ENCODE measurements at regions not wholly inside any gene's neighbourhood (a gene's known extent, or its start where the extent isn't known, plus 50 kb on each side); places are given as distances from the start of the nearest gene placed in this dataset.

- Histone ChIP-seq H3K4me1 (no peaks in the 10 kb centered on the region), H3K36me3 (no peaks in the 10 kb centered on the region), H3K27ac (peak overlapping the region; percentile 43 to 85), H3K4me3 (no peak overlapping the region), H3K27me3 (no peaks in the 10 kb centered on the region), H3K9me3 (peaks cover 0 to 4% of the 10 kb centered on the region in 2 donors)
- intact Hi-C loops (cut with DNase I; ENCODE audit: low total_unique reads): no loop called here
- DNase-seq (ENCODE audit: low spot score in 2 of 2): no peak
- TF ChIP-seq, protein P1, sequence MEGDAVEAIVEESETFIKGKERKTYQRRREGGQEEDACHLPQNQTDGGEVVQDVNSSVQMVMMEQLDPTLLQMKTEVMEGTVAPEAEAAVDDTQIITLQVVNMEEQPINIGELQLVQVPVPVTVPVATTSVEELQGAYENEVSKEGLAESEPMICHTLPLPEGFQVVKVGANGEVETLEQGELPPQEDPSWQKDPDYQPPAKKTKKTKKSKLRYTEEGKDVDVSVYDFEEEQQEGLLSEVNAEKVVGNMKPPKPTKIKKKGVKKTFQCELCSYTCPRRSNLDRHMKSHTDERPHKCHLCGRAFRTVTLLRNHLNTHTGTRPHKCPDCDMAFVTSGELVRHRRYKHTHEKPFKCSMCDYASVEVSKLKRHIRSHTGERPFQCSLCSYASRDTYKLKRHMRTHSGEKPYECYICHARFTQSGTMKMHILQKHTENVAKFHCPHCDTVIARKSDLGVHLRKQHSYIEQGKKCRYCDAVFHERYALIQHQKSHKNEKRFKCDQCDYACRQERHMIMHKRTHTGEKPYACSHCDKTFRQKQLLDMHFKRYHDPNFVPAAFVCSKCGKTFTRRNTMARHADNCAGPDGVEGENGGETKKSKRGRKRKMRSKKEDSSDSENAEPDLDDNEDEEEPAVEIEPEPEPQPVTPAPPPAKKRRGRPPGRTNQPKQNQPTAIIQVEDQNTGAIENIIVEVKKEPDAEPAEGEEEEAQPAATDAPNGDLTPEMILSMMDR (IDR thresholded peaks at IDR 0.05): no peak
- TF ChIP-seq POLR2AphosphoS5 (IDR thresholded peaks at IDR 0.05): no peak
Observed at GRCh38 chr18:24764766-24765165, 304.3 kb downstream of the HRH4 start.

GRCh38 chr18:24766376-24766775, 305.9 kb downstream of the HRH4 start:
- Histone ChIP-seq H3K27ac (no peak overlapping the region), H3K4me1 (no peaks in the 10 kb centered on the region), H3K27me3 (no peaks in the 10 kb centered on the region), H3K9me3 (peaks cover 0 to 3% of the 10 kb centered on the region in 2 donors), H3K4me3 (no peak overlapping the region), H3K36me3 (no peaks in the 10 kb centered on the region)
- DNase-seq (ENCODE audit: low spot score in 2 of 2): no peak
- intact Hi-C loops (cut with DNase I; ENCODE audit: low total_unique reads): no loop called here
- TF ChIP-seq POLR2A (IDR thresholded peaks at IDR 0.05): no peak
- no peak for TF ChIP-seq POLR2AphosphoS5 (IDR thresholded peaks at IDR 0.05)
- TF ChIP-seq, protein P1 (IDR thresholded peaks at IDR 0.05): no peak

DNA sequence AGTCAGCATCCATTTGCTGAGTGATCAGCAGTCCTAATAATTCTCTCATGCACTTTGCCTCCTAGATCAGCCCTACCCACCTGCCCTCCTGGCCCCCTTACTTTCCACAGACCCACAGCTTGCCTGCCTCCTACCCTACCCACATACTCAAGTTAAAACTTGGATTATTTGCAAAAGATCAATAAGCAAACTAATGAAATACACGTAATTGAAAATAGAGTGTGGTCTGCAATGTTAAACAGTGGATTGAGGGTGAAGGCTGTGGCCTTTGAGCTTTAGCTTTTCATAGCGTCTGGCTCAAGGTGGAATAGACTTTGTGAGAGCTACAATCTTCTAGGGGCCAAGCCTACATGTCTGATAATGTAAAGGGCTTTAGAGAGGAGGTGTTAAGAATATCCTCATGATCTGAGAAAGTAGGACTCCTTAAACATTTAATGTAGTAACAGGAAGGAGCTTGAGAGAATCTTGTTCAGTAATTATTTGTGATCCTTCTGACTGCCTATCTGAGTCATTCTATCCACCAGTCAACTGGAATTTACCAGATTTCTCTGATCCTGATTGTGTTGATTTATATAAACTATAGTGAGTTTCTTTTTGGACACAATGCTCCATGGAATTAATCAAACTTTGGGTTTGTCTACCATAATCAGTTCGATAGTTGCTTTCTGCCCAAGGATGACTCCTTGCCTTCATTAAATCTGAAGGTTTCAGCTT, 310.0 kb downstream of the HRH4 start:
- Histone ChIP-seq H3K9me3 (no peaks in the 10 kb centered on the region), H3K27me3 (no peaks in the 10 kb centered on the region), H3K36me3 (no peaks in the 10 kb centered on the region), H3K27ac (no peak overlapping the region), H3K4me3 (no peak overlapping the region), H3K4me1 (no peaks in the 10 kb centered on the region)
- intact Hi-C loops (cut with DNase I; ENCODE audit: low total_unique reads): no loop called here
- TF ChIP-seq, protein P1 (IDR thresholded peaks at IDR 0.05): no peak
- TF ChIP-seq POLR2A (IDR thresholded peaks at IDR 0.05) (no peak), POLR2AphosphoS5 (IDR thresholded peaks at IDR 0.05) (no peak)
- no peak for DNase-seq (ENCODE audit: low spot score in 2 of 2)

DNA sequence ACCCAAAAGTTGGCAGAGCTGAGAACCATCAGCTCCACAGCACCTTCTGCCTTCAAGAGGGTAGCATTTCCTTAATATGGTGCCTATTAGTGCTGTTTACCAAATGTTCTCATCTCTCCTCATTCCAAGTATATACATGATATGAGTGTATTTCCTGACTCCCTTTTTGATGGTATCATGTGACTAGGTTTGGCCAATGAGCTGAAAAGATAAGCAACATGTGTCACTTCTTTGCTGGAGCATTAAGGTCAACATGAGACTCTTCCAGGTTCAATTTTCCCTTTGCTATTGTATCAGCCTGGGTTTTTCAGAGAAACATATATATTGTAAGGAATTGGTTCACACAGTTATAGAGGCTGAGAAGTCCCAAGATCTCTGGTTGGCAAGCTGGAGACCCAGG, 310.9 kb downstream of the HRH4 start:
- H3K4me1 ChIP-seq: no peaks in the 10 kb centered on the region
- intact Hi-C loops (cut with DNase I; ENCODE audit: low total_unique reads): no loop called here
- no peak for DNase-seq (ENCODE audit: low spot score in 2 of 2)

DNA sequence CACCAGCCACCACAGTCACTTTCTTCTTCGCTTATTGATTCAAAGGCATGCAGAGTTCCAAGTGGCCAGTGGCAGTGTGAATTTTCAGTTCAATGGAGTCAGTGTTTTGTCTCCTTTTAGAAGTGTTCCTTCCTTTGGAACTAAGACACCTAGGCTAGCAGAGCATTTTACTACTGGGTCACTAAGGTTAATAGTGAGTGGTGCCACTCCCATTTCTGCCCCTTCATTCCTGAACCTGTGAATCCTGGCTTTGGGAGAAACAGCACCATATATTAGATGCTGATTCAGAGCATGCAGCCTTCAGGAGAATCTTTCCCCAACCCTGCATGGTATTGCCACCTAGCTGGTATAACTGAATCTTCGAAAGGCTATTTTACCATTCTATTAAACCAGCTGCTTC, 312.7 kb downstream of the HRH4 start:
- no peak overlapping the region for H3K27ac ChIP-seq
- H3K9me3 ChIP-seq: no peaks in the 10 kb centered on the region
- H3K27me3 ChIP-seq: no peaks in the 10 kb centered on the region
- TF ChIP-seq, protein P1 (IDR thresholded peaks at IDR 0.05): no peak
- TF ChIP-seq POLR2AphosphoS5 (IDR thresholded peaks at IDR 0.05) (no peak), POLR2A (IDR thresholded peaks at IDR 0.05) (no peak)
- no peak overlapping the region for H3K4me3 ChIP-seq
- intact Hi-C loops (cut with DNase I; ENCODE audit: low total_unique reads): no loop called here
- H3K4me1 ChIP-seq: no peaks in the 10 kb centered on the region
- no peaks in the 10 kb centered on the region for H3K36me3 ChIP-seq
- no peak for DNase-seq (ENCODE audit: low spot score in 2 of 2)

More for the DNA sequence above, 310.9 kb downstream of the HRH4 start:
- TF ChIP-seq POLR2A (IDR thresholded peaks at IDR 0.05): no peak
- TF ChIP-seq, protein P1 (IDR thresholded peaks at IDR 0.05): no peak
- TF ChIP-seq POLR2AphosphoS5 (IDR thresholded peaks at IDR 0.05): no peak
- no peak overlapping the region for H3K4me3 ChIP-seq
- H3K27me3 ChIP-seq: no peaks in the 10 kb centered on the region
- H3K9me3 ChIP-seq: no peaks in the 10 kb centered on the region
- H3K27ac ChIP-seq: no peak overlapping the region
- no peaks in the 10 kb centered on the region for H3K36me3 ChIP-seq
